ENCODE measurements at regions not wholly inside any gene's neighbourhood (a gene's known extent, or its start where the extent isn't known, plus 50 kb on each side); places are given as distances from the start of the nearest gene placed in this dataset.

DNA sequence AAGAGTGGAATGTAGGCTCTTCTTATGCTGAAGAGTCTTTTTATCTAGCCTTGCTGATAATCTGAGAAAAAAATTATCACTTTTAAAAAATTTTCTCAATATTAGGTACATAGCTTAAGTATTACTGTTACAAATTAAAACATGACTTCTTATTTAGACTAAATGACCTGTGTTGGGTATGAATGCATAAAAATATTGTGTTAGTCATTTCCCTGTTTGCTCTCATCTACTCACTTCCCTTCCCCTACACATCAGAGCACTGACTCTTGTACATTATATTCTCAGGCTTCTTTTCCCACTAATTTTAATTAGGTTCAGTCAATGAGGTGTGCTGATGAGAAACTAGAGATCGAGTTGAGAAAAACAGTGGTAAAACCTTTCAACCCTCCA lies 881.0 kb downstream of the PCDH18 start:
- H3K27ac Mint-ChIP-seq (ENCODE audit: unreplicated experiment) = no peak overlapping the region
- no peaks in the 10 kb centered on the region for H3K9me3 Mint-ChIP-seq

DNA sequence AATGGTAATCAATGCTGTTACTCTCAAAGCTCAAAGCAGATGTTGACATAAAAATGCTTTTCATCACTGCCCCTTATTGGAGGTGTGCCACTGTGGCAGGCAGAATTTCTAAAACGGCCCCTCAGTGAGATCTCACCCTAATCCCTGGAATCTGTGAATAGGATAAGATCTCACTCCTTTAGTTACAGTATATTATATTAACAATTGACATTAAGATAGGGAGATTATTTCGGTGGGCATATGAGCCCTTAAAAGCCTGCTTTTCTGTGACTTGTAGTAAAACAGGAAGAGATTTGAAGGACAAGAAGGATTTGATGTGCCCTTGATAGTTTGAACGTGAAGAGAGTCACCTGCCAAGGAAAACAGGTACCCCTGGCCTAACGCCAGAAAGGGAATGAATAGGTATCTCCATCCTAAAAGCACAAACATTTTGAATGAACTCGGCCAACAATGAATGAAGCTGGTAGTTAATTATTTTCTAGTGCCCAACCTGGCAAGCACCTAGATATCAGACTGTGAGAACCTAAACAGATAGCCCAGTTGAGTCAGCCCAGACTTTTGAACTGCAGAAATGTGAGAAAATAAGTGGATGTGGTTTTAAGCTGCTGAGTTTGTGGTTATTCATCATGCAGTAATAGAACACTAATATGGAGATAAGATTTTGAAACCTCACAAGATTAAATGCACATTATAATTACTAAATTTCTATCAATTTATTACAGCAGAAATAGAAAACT lies 881.6 kb downstream of the PCDH18 start:
- no peaks in the 10 kb centered on the region for H3K36me3 Mint-ChIP-seq (ENCODE audit: low read depth)

More for the DNA sequence above, 881.0 kb downstream of the PCDH18 start:
- Mint-ChIP-seq H3K4me1 (no peaks in the 10 kb centered on the region), H3K27me3 (ENCODE audit: low read depth) (no peaks in the 10 kb centered on the region), H3K4me3 (no peak overlapping the region), H3K36me3 (ENCODE audit: low read depth) (no peaks in the 10 kb centered on the region)
- no peak for DNase-seq (ENCODE audit: low read depth, low spot score)
- TF ChIP-seq, protein P1, sequence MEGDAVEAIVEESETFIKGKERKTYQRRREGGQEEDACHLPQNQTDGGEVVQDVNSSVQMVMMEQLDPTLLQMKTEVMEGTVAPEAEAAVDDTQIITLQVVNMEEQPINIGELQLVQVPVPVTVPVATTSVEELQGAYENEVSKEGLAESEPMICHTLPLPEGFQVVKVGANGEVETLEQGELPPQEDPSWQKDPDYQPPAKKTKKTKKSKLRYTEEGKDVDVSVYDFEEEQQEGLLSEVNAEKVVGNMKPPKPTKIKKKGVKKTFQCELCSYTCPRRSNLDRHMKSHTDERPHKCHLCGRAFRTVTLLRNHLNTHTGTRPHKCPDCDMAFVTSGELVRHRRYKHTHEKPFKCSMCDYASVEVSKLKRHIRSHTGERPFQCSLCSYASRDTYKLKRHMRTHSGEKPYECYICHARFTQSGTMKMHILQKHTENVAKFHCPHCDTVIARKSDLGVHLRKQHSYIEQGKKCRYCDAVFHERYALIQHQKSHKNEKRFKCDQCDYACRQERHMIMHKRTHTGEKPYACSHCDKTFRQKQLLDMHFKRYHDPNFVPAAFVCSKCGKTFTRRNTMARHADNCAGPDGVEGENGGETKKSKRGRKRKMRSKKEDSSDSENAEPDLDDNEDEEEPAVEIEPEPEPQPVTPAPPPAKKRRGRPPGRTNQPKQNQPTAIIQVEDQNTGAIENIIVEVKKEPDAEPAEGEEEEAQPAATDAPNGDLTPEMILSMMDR (conservative IDR thresholded peaks at IDR 0.05) = no peak

DNA sequence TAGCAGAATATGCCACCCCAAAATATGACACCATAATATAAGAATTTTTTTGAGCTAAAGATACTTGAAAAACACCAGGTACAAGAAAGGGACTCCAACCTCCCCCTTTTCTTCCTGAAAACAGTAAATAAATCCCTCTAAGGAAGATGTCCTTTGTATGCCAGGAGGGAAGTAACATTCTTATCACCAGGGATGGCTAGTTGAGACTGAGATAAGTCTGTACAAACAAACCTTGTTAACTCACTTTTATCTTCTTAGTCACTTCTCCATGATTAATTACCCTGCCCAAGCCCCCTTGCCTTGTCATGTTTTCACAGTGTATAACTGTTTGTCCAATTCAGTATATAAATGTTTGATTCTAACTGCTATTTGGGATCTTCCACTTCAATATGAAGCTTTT lies 888.0 kb downstream of the PCDH18 start:
- Mint-ChIP-seq H3K27ac (ENCODE audit: unreplicated experiment) (no peak overlapping the region), H3K4me1 (no peaks in the 10 kb centered on the region), H3K36me3 (ENCODE audit: low read depth) (no peaks in the 10 kb centered on the region), H3K4me3 (no peak overlapping the region), H3K27me3 (ENCODE audit: low read depth) (no peaks in the 10 kb centered on the region), H3K9me3 (no peaks in the 10 kb centered on the region)
- TF ChIP-seq, protein P1 (conservative IDR thresholded peaks at IDR 0.05) = no peak
- DNase-seq (ENCODE audit: low read depth, low spot score) = no peak

More for the DNA sequence above, 881.6 kb downstream of the PCDH18 start:
- DNase-seq (ENCODE audit: low read depth, low spot score) = no peak
- H3K27me3 Mint-ChIP-seq (ENCODE audit: low read depth) = no peaks in the 10 kb centered on the region
- no peaks in the 10 kb centered on the region for H3K9me3 Mint-ChIP-seq
- H3K4me1 Mint-ChIP-seq = no peaks in the 10 kb centered on the region
- H3K27ac Mint-ChIP-seq (ENCODE audit: unreplicated experiment) = no peak overlapping the region
- H3K4me3 Mint-ChIP-seq = no peak overlapping the region
- TF ChIP-seq, protein P1 (conservative IDR thresholded peaks at IDR 0.05) = no peak

DNA sequence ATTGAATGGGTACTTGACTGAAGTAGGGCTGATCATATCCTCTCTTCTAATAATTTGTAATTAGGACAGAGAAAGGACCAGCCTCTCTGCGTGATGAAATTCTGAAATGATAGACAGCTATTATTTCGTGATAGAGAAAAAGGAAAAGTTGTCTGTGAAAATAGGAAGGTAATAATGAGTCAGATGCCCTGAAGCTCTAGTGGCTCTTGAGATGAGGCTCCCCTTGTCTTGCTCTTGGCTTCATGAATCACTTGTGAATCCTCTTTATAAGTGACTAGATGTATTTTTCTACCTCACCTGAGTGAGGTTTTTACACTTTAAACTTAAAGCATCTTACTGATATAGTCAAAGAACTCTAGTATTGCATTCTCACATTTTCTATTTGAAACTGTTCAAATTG lies 888.9 kb downstream of the PCDH18 start:
- H3K27me3 Mint-ChIP-seq (ENCODE audit: low read depth) = no peaks in the 10 kb centered on the region
- TF ChIP-seq, protein P1 (conservative IDR thresholded peaks at IDR 0.05) = no peak
- H3K36me3 Mint-ChIP-seq (ENCODE audit: low read depth) = no peaks in the 10 kb centered on the region
- H3K27ac Mint-ChIP-seq (ENCODE audit: unreplicated experiment) = no peak overlapping the region
- no peak for DNase-seq (ENCODE audit: low read depth, low spot score)
- no peaks in the 10 kb centered on the region for H3K9me3 Mint-ChIP-seq
- H3K4me3 Mint-ChIP-seq = no peak overlapping the region
- no peaks in the 10 kb centered on the region for H3K4me1 Mint-ChIP-seq

DNA sequence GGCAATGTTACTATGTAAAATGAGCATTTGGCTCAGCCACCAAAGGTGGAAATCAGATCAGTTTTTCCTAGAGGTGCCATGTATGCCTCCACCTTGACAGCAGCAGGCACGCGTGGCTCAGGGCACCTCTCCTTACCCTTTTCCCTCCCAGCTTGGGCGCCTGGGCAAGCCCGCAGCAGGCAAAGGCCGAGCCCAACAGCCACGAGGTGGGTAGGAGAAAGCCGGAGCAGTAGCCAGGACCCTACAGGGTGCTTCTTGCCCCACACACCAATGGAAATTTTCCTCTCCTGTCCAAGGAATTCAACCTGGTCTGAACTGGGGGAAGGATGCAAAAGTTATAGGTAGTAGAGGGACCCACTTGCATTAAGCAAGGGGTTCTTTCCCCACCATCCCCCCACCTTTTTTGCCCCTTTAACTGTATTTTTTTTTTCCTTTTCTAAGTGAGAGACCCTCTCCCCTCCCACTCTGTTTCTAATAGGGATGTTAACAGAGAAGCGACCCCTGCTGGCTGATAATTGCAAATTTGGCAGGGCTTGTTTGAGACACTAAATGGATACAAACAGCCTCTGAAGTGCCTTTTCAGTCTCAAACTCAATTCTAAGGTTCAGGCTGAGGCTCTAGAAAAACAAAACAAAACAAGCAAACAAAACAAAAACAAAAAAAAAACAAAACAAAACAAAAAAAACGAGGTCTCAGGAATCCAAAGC lies 895.1 kb downstream of the PCDH18 start:
- Mint-ChIP-seq H3K4me1 (no peaks in the 10 kb centered on the region), H3K4me3 (no peak overlapping the region), H3K36me3 (ENCODE audit: low read depth) (no peaks in the 10 kb centered on the region), H3K9me3 (no peaks in the 10 kb centered on the region), H3K27ac (ENCODE audit: unreplicated experiment) (no peak overlapping the region), H3K27me3 (ENCODE audit: low read depth) (no peaks in the 10 kb centered on the region)
- DNase-seq (ENCODE audit: low read depth, low spot score) = peak; percentile 44
- TF ChIP-seq, protein P1 (conservative IDR thresholded peaks at IDR 0.05) = peak; percentile 62
